ENCODE measurements at regions not wholly inside any gene's neighbourhood (a gene's known extent, or its start where the extent isn't known, plus 50 kb on each side); places are given as distances from the start of the nearest gene placed in this dataset.

DNA sequence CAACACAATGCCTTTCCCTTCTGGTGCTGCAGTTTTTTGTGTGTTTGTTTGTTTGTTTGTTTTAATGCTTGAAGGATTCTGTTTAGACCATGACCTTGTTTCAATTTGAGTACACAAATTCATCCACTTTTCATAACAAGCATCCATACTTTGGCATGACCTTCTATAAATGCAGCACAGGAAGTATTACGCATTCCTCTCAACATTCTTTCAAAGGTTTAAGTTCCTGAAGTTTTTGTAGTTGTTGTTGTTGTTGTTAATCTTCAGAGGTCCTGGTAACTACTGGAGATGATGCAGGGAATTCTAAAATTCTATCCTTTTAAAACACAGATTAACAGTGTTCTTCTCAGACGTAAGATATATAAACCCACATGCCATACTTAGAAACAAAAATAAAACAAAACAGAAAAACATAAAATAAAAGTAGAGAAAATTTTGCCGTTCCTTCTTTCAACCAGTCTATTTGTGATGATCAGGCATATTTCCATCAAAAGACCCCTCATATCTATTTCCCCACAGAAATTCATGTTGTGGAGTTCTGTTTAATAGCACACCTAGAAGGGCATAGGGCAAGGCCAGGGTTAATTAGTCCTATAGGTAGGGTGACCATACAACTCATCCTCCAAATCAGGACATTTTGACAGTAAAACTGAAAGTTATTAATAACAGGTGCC, 529.9 kb downstream of the NOVA1 start:
- no peak overlapping the region for H3K27ac ChIP-seq
- no peaks in the 10 kb centered on the region for H3K9me3 ChIP-seq (ENCODE audit: control insufficient read depth, low read length)
- H3K4me2 ChIP-seq (ENCODE audit: low read length), result no peak overlapping the region
- no peaks in the 10 kb centered on the region for H3K27me3 ChIP-seq (ENCODE audit: control insufficient read depth, insufficient read depth, low read length)
- H2AFZ ChIP-seq, result no peak overlapping the region
- no peaks in the 10 kb centered on the region for H3K36me3 ChIP-seq (ENCODE audit: control insufficient read depth, insufficient read depth, low read length)
- TF ChIP-seq, protein P1, sequence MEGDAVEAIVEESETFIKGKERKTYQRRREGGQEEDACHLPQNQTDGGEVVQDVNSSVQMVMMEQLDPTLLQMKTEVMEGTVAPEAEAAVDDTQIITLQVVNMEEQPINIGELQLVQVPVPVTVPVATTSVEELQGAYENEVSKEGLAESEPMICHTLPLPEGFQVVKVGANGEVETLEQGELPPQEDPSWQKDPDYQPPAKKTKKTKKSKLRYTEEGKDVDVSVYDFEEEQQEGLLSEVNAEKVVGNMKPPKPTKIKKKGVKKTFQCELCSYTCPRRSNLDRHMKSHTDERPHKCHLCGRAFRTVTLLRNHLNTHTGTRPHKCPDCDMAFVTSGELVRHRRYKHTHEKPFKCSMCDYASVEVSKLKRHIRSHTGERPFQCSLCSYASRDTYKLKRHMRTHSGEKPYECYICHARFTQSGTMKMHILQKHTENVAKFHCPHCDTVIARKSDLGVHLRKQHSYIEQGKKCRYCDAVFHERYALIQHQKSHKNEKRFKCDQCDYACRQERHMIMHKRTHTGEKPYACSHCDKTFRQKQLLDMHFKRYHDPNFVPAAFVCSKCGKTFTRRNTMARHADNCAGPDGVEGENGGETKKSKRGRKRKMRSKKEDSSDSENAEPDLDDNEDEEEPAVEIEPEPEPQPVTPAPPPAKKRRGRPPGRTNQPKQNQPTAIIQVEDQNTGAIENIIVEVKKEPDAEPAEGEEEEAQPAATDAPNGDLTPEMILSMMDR (IDR thresholded peaks at IDR 0.05), result no peak
- no peaks in the 10 kb centered on the region for H3K4me1 ChIP-seq
- no peaks in the 10 kb centered on the region for H3K79me2 ChIP-seq
- H3K9ac ChIP-seq, result no peak overlapping the region
- no peak overlapping the region for H3K4me3 ChIP-seq (ENCODE audit: low read depth, low read length)

DNA sequence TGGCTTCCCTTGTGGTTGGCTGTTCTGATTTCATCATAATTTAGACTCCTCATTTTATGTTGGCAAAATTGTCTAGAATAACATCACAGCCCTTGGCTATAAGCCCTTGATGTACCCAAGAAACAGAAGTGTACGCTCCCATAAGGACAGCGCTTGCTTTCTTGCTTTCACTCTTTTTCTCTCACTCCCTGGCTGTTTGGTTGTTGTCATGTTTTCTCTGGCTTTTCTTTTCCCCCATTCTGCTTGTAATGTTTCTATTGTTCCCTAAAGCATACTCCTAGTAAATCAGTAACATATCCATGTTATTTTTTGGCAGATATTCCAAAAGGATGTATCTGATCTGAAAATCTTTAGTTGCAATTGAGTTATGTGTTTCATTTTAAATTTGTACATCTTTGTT, 530.5 kb downstream of the NOVA1 start:
- Histone ChIP-seq H3K27ac (no peak overlapping the region), H2AFZ (no peak overlapping the region), H3K36me3 (ENCODE audit: control insufficient read depth, insufficient read depth, low read length) (no peaks in the 10 kb centered on the region), H3K9me3 (ENCODE audit: control insufficient read depth, low read length) (no peaks in the 10 kb centered on the region), H3K4me3 (ENCODE audit: low read depth, low read length) (no peak overlapping the region), H3K4me2 (ENCODE audit: low read length) (no peak overlapping the region), H3K79me2 (no peaks in the 10 kb centered on the region), H3K27me3 (ENCODE audit: control insufficient read depth, insufficient read depth, low read length) (no peaks in the 10 kb centered on the region), H3K9ac (no peak overlapping the region), H3K4me1 (no peaks in the 10 kb centered on the region)
- TF ChIP-seq, protein P1 (IDR thresholded peaks at IDR 0.05), result no peak

DNA sequence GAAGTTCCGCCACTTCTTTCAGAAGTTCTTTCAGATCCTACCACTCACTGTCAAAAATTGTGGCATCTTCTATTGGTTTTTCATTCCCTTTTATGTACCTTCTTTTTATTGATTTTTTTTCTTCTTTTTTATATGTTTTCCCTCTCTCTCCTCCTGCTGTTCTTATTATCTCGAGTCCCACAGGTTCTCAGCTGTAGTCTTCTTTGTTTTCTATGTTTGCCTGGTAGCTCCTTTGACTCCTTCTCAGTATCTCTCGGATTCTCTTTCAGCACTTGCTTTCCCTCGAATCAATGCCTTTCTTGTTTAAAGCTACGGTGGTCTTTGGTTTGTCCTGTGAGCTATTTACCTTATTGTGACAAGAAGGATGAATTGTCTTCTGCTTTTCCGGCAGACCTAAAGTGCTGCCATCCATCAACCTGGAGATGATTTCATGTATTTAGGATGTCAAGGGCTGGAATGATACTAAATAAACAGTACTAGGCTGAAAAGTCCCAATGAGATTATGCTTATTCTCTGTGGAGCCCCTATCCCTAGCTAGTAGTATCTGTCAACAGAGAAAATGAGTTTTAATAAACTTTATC, 541.7 kb downstream of the NOVA1 start:
- Histone ChIP-seq H3K27me3 (ENCODE audit: control insufficient read depth, insufficient read depth, low read length) (no peaks in the 10 kb centered on the region), H3K79me2 (no peaks in the 10 kb centered on the region), H3K9me3 (ENCODE audit: control insufficient read depth, low read length) (no peaks in the 10 kb centered on the region), H3K4me2 (ENCODE audit: low read length) (no peak overlapping the region), H2AFZ (no peak overlapping the region), H3K27ac (no peak overlapping the region), H3K4me3 (ENCODE audit: low read depth, low read length) (no peak overlapping the region), H3K4me1 (no peaks in the 10 kb centered on the region), H3K36me3 (ENCODE audit: control insufficient read depth, insufficient read depth, low read length) (no peaks in the 10 kb centered on the region), H3K9ac (no peak overlapping the region)
- TF ChIP-seq, protein P1 (IDR thresholded peaks at IDR 0.05), result no peak

DNA sequence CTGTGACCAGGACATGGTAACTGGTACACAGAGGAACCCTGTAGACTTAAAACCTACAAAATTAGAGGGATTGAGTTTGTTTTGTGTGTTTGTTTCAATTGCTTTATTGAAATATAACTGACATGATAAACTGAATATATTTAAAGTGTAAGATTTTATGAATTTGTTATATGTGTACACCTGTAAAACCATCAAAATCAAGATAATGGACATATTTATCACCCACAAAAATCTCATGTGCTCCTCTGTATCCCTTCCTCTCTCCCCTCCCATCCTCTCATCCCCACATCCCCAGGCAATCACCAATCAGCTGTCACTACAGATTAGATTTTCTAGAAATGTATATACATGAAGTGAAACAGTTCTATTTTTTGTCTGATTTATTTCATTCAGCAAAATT, 565.5 kb downstream of the NOVA1 start:
- Histone ChIP-seq H3K36me3 (ENCODE audit: control insufficient read depth, insufficient read depth, low read length) (no peaks in the 10 kb centered on the region), H3K27ac (no peak overlapping the region), H3K27me3 (ENCODE audit: control insufficient read depth, insufficient read depth, low read length) (no peaks in the 10 kb centered on the region), H3K79me2 (no peaks in the 10 kb centered on the region), H3K9ac (no peak overlapping the region), H3K9me3 (ENCODE audit: control insufficient read depth, low read length) (no peaks in the 10 kb centered on the region), H3K4me1 (no peaks in the 10 kb centered on the region), H3K4me3 (ENCODE audit: low read depth, low read length) (no peak overlapping the region), H3K4me2 (ENCODE audit: low read length) (no peak overlapping the region), H2AFZ (no peak overlapping the region)
- TF ChIP-seq, protein P1 (IDR thresholded peaks at IDR 0.05), result no peak

DNA sequence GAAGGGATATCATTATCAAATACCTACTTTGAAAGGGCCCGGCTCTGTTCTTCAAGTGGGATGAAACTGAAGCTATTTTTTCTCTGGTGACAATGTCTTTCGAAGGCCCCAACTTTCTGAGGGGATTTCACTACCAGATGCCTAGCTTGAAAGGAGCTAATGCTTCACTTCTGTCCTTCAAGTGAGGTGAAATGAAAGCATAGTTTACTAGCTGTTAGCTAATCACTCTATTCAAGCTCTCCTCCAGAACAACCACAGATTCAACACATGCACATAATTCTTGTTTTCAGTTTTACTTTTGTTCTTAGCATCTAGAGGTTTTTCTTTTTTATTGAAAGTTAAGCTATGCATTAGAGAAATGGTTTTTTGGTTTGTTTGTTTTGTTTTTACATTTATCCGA, 571.4 kb downstream of the NOVA1 start:
- no peaks in the 10 kb centered on the region for H3K36me3 ChIP-seq (ENCODE audit: control insufficient read depth, insufficient read depth, low read length)
- no peaks in the 10 kb centered on the region for H3K79me2 ChIP-seq
- H3K27ac ChIP-seq, result no peak overlapping the region
- H3K27me3 ChIP-seq (ENCODE audit: control insufficient read depth, insufficient read depth, low read length), result no peaks in the 10 kb centered on the region
- no peak overlapping the region for H3K9ac ChIP-seq
- no peak overlapping the region for H3K4me2 ChIP-seq (ENCODE audit: low read length)
- H3K9me3 ChIP-seq (ENCODE audit: control insufficient read depth, low read length), result no peaks in the 10 kb centered on the region
- TF ChIP-seq, protein P1 (IDR thresholded peaks at IDR 0.05), result no peak
- H3K4me3 ChIP-seq (ENCODE audit: low read depth, low read length), result no peak overlapping the region
- no peak overlapping the region for H2AFZ ChIP-seq
- no peaks in the 10 kb centered on the region for H3K4me1 ChIP-seq
